WTC11 (cell line): ENCODE measurements at regions not wholly inside any gene's neighbourhood (a gene's known extent, or its start where the extent isn't known, plus 50 kb on each side); places are given as distances from the start of the nearest gene placed in this dataset.
A peak's percentile ranks its signal among the peaks of the same experiment; 100 is the strongest.

Experiments
- ATAC-seq: fragments of 200-7000 bp; cut with Tn5 transposase; 2 replicates; pipeline ENCODE4 v1.10.0; 2021; ENCODE audit warnings: mild to moderate bottlenecking, moderate library complexity
- CTCF ChIA-PET: fragments of 300-600 bp; sonication (Branson Sonifier 250); formaldehyde crosslinking; loops from one replicate; lab custom pipeline; 2021; ENCODE audit warnings: antibody characterized with exemption; lab: Charles Lee
- POLR2A ChIA-PET: fragments of 350-600 bp; sonication (Branson Sonifier 250); formaldehyde crosslinking; loops from one replicate; lab custom pipeline; 2021; ENCODE audit warnings: antibody characterized with exemption; lab: Charles Lee
- DNase-seq: peaks from one replicate; pipeline ENCODE4 v3.0.0; 2021; ENCODE audit warnings: low spot score
- H3K27ac Mint-ChIP-seq: 2 replicates; pipeline ENCODE4 v1.8.0; 2021; ENCODE audit warnings: mixed read lengths
- H3K27me3 Mint-ChIP-seq: 2 replicates; pipeline ENCODE4 v1.8.0; 2021; ENCODE audit warnings: low read depth, mild to moderate bottlenecking, moderate library complexity, mixed read lengths
- H3K36me3 Mint-ChIP-seq: 2 replicates; pipeline ENCODE4 v1.8.0; 2021; ENCODE audit warnings: mixed read lengths
- H3K4me1 Mint-ChIP-seq: 2 replicates; pipeline ENCODE4 v1.8.0; 2022; ENCODE audit warnings: mixed read lengths
- H3K4me3 Mint-ChIP-seq: 2 replicates; pipeline ENCODE4 v1.8.0; 2021; ENCODE audit warnings: mild to moderate bottlenecking, moderate library complexity, mixed read lengths
- H3K9me3 Mint-ChIP-seq: 2 replicates; pipeline ENCODE4 v1.8.0; 2021; ENCODE audit warnings: mixed read lengths
- CDX4 ChIP-seq: fragments of 250-450 bp; sonication (Bioruptor Pico); IDR thresholded peaks from 2 replicates; pipeline ENCODE4 v1.9.0; 2021; ENCODE audit warnings: moderate library complexity, mild to moderate bottlenecking, inconsistent platforms, borderline replicate concordance
- CREB1 ChIP-seq: sonication (generic); formaldehyde crosslinking; IDR thresholded peaks from 2 replicates; pipeline ENCODE4 v1.8.0; 2023; ENCODE audit warnings: mild to moderate bottlenecking, missing genetic modification reagents
- ESRRA ChIP-seq: sonication (generic); formaldehyde crosslinking; IDR thresholded peaks from 2 replicates; pipeline ENCODE4 v1.8.1; 2022; ENCODE audit warnings: mild to moderate bottlenecking, missing genetic modification reagents, borderline replicate concordance
- ETV6 ChIP-seq: sonication (generic); formaldehyde crosslinking; IDR thresholded peaks from 2 replicates; pipeline ENCODE4 v1.8.1; 2022; ENCODE audit warnings: mild to moderate bottlenecking, missing genetic modification reagents
- JUN ChIP-seq: sonication (generic); formaldehyde crosslinking; IDR thresholded peaks from 2 replicates; pipeline ENCODE4 v1.8.0; 2023; ENCODE audit warnings: mild to moderate bottlenecking, missing genetic modification reagents
- OVOL2 ChIP-seq: fragments of 250-450 bp; sonication (Bioruptor Pico); IDR thresholded peaks from 2 replicates; pipeline ENCODE4 v1.9.0; 2021; ENCODE audit warnings: mild to moderate bottlenecking, borderline replicate concordance
- PRDM15 ChIP-seq: sonication (generic); formaldehyde crosslinking; IDR thresholded peaks from 2 replicates; pipeline ENCODE4 v1.8.0; 2022; ENCODE audit warnings: missing genetic modification reagents
- SMAD3 ChIP-seq: sonication (generic); formaldehyde crosslinking; IDR thresholded peaks from 2 replicates; pipeline ENCODE4 v1.8.0; 2022; ENCODE audit warnings: missing genetic modification reagents, mild to moderate bottlenecking, borderline replicate concordance
- SMAD4 ChIP-seq: sonication (generic); formaldehyde crosslinking; IDR thresholded peaks from 2 replicates; pipeline ENCODE4 v1.8.0; 2022; ENCODE audit warnings: mild to moderate bottlenecking, missing genetic modification reagents
- SOX15 ChIP-seq: fragments of 250-450 bp; sonication (Bioruptor Pico); IDR thresholded peaks from 2 replicates; pipeline ENCODE4 v1.9.0; 2021; ENCODE audit warnings: mild to moderate bottlenecking
- TEAD1 ChIP-seq: sonication (generic); formaldehyde crosslinking; IDR thresholded peaks from 2 replicates; pipeline ENCODE4 v1.8.0; 2022; ENCODE audit warnings: mild to moderate bottlenecking, missing genetic modification reagents
- USF2 ChIP-seq: sonication (generic); formaldehyde crosslinking; IDR thresholded peaks from 2 replicates; pipeline ENCODE4 v1.8.1; 2023; ENCODE audit warnings: mild to moderate bottlenecking, missing genetic modification reagents, moderate library complexity
- ZNF263 ChIP-seq: sonication (generic); formaldehyde crosslinking; IDR thresholded peaks from 2 replicates; pipeline ENCODE4 v1.8.1; 2022; ENCODE audit warnings: low read depth, mild to moderate bottlenecking, moderate library complexity, missing genetic modification reagents
- ZNF396 ChIP-seq: fragments of 250-450 bp; sonication (Bioruptor Pico); IDR thresholded peaks from 2 replicates; pipeline ENCODE4 v1.8.0; 2021; ENCODE audit warnings: mild to moderate bottlenecking, moderate library complexity, borderline replicate concordance
- ZNF416 ChIP-seq: fragments of 250-450 bp; sonication (Bioruptor Pico); IDR thresholded peaks from 2 replicates; pipeline ENCODE4 v1.9.0; 2021; ENCODE audit warnings: mild to moderate bottlenecking, inconsistent platforms
- ZNF671 ChIP-seq: fragments of 250-450 bp; sonication (Bioruptor Pico); IDR thresholded peaks from 2 replicates; pipeline ENCODE4 v1.8.0; 2021; ENCODE audit warnings: mild to moderate bottlenecking
- TF ChIP-seq, protein P1 (sequence below): fragments of 250-450 bp; sonication (Bioruptor Pico); IDR thresholded peaks from 2 replicates; pipeline ENCODE4 v1.8.0; 2021; ENCODE audit warnings: mild to moderate bottlenecking
- TF ChIP-seq, protein P2 (sequence below): sonication (generic); formaldehyde crosslinking; IDR thresholded peaks from 2 replicates; pipeline ENCODE4 v1.8.1; 2022; ENCODE audit warnings: low read depth, mild to moderate bottlenecking, moderate library complexity, missing genetic modification reagents, borderline replicate concordance
- TF ChIP-seq, protein P3 (sequence below): sonication (generic); formaldehyde crosslinking; IDR thresholded peaks from 2 replicates; pipeline ENCODE4 v1.8.0; 2022; ENCODE audit warnings: mild to moderate bottlenecking, missing genetic modification reagents
- TF ChIP-seq, protein P4 (sequence below): sonication (generic); formaldehyde crosslinking; IDR thresholded peaks from 2 replicates; pipeline ENCODE4 v1.8.1; 2023; ENCODE audit warnings: mild to moderate bottlenecking, missing genetic modification reagents

GRCh38 chr3:16768956-16769355 is 115.8 kb upstream of the PLCL2 start:
- H3K4me3 Mint-ChIP-seq, result no peak overlapping the region
- H3K27ac Mint-ChIP-seq, result no peak overlapping the region
- peaks cover 53% of the 10 kb centered on the region for H3K4me1 Mint-ChIP-seq
- POLR2A ChIA-PET, result no interaction called here
- DNase-seq, result no peak
- H3K9me3 Mint-ChIP-seq, result peaks cover 12% of the 10 kb centered on the region
- peaks cover 6% of the 10 kb centered on the region for H3K36me3 Mint-ChIP-seq
- TF ChIP-seq, protein P1, sequence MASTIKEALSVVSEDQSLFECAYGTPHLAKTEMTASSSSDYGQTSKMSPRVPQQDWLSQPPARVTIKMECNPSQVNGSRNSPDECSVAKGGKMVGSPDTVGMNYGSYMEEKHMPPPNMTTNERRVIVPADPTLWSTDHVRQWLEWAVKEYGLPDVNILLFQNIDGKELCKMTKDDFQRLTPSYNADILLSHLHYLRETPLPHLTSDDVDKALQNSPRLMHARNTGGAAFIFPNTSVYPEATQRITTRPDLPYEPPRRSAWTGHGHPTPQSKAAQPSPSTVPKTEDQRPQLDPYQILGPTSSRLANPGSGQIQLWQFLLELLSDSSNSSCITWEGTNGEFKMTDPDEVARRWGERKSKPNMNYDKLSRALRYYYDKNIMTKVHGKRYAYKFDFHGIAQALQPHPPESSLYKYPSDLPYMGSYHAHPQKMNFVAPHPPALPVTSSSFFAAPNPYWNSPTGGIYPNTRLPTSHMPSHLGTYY (CRISPR knock-in tag), result no peak
- TF ChIP-seq TEAD1 (CRISPR knock-in tag) (peak; percentile 28; the same call in 1 of the 2 replicates), ETV6 (CRISPR knock-in tag) (0 out of 2 replicates have a peak, but pooled peaks have one; percentile 24)
- CTCF ChIA-PET, result no interaction called here
- peak; percentile 70 for ATAC-seq
- H3K27me3 Mint-ChIP-seq, result no peaks in the 10 kb centered on the region

DNA sequence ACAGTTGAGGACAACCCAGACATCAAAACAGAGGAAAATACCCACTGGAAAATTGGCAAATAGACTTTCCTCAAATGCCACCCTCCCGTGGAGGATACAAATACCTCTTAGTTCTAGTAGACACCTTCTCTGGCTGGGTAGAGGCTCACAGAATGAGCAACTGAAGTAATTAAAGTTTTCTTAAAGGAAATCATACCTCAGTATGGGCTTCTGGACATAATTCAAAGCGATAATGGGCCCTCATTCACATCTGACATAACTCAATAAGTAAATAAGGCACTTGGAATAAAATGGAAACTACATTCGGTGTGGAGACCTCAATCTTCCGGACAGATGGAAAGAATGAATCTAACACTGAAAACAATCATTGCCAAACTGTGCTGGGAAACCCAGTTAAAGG is 115.2 kb upstream of the PLCL2 start:
- H3K36me3 Mint-ChIP-seq, result peaks cover 10% of the 10 kb centered on the region
- H3K4me3 Mint-ChIP-seq, result no peak overlapping the region
- H3K4me1 Mint-ChIP-seq, result peaks cover 48% of the 10 kb centered on the region
- H3K27ac Mint-ChIP-seq, result no peak overlapping the region
- H3K9me3 Mint-ChIP-seq, result peaks cover 18% of the 10 kb centered on the region
- DNase-seq, result no peak
- CTCF ChIA-PET, result no interaction called here
- TF ChIP-seq CDX4, result no peak
- TF ChIP-seq, protein P2, sequence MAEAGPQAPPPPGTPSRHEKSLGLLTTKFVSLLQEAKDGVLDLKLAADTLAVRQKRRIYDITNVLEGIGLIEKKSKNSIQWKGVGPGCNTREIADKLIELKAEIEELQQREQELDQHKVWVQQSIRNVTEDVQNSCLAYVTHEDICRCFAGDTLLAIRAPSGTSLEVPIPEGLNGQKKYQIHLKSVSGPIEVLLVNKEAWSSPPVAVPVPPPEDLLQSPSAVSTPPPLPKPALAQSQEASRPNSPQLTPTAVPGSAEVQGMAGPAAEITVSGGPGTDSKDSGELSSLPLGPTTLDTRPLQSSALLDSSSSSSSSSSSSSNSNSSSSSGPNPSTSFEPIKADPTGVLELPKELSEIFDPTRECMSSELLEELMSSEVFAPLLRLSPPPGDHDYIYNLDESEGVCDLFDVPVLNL, result no peak
- no peak for TF ChIP-seq ZNF263
- TF ChIP-seq ZNF396 (CRISPR knock-in tag), result no peak
- TF ChIP-seq, all 79 proteins: peak for 0
- no peaks in the 10 kb centered on the region; the same call in 1 of the 2 replicates for H3K27me3 Mint-ChIP-seq
- no peak for ATAC-seq
- POLR2A ChIA-PET, result no interaction called here

DNA sequence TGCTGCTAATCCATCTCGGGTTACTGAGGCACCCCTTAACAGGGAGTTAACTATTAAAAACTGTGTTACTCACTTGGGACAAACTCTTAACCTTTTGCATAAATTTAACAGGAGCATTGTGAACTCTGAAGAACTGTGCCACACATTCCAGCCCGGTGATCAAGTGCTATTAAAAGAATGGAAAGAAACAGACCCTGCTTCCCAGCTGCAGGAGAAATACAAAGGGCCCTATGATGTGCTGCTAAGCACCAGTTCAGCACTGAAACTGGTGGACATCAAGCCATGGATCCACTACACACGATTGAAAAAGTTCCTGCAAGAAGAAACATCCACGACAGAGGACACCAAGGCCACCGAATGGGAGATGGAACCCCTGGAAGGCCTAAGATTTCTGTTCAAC is 114.7 kb upstream of the PLCL2 start:
- peaks cover 48% of the 10 kb centered on the region for H3K4me1 Mint-ChIP-seq
- POLR2A ChIA-PET, result no interaction called here
- TF ChIP-seq CREB1 (CRISPR knock-in tag), result no peak
- TF ChIP-seq ZNF671 (CRISPR knock-in tag), result no peak
- no peak for TF ChIP-seq SMAD3
- no peak for TF ChIP-seq SOX15
- TF ChIP-seq OVOL2 (CRISPR knock-in tag), result no peak
- no peak for TF ChIP-seq ETV6 (CRISPR knock-in tag)
- TF ChIP-seq JUN, result no peak
- TF ChIP-seq SMAD4 (CRISPR knock-in tag), result no peak
- no peak for TF ChIP-seq ZNF416
- no peak for TF ChIP-seq ZNF263
- TF ChIP-seq, protein P3, sequence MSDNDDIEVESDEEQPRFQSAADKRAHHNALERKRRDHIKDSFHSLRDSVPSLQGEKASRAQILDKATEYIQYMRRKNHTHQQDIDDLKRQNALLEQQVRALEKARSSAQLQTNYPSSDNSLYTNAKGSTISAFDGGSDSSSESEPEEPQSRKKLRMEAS, result no peak
- TF ChIP-seq ESRRA (CRISPR knock-in tag), result no peak
- no peak for TF ChIP-seq PRDM15 (CRISPR knock-in tag)
- TF ChIP-seq USF2 (CRISPR knock-in tag), result no peak
- TF ChIP-seq, protein P4, sequence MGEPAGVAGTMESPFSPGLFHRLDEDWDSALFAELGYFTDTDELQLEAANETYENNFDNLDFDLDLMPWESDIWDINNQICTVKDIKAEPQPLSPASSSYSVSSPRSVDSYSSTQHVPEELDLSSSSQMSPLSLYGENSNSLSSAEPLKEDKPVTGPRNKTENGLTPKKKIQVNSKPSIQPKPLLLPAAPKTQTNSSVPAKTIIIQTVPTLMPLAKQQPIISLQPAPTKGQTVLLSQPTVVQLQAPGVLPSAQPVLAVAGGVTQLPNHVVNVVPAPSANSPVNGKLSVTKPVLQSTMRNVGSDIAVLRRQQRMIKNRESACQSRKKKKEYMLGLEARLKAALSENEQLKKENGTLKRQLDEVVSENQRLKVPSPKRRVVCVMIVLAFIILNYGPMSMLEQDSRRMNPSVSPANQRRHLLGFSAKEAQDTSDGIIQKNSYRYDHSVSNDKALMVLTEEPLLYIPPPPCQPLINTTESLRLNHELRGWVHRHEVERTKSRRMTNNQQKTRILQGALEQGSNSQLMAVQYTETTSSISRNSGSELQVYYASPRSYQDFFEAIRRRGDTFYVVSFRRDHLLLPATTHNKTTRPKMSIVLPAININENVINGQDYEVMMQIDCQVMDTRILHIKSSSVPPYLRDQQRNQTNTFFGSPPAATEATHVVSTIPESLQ (CRISPR knock-in tag), result no peak
- TF ChIP-seq CDX4, result no peak
- TF ChIP-seq, all 79 proteins: peak for 0
- CTCF ChIA-PET, result no interaction called here
- Mint-ChIP-seq H3K9me3 (peaks cover 21% of the 10 kb centered on the region), H3K36me3 (peaks cover 14% of the 10 kb centered on the region), H3K27me3 (no peaks in the 10 kb centered on the region; the same call in 1 of the 2 replicates), H3K27ac (no peak overlapping the region), H3K4me3 (no peak overlapping the region)
- ATAC-seq, result no peak
- DNase-seq, result no peak
